DND-41 (cell line): ENCODE measurements at regions not wholly inside any gene's neighbourhood (a gene's known extent, or its start where the extent isn't known, plus 50 kb on each side); places are given as distances from the start of the nearest gene placed in this dataset.

Source experiments
- ATAC-seq: fragments of 200-7000 bp; cut with Tn5 transposase; 3 replicates; pipeline ENCODE4 v1.9.1; 2021; ENCODE audit warnings: low read depth; ENCODE audit not compliant: insufficient read depth
- DNase-seq: peaks from one replicate; pipeline ENCODE4 v3.0.0-alpha.2; 2020
- H2AFZ ChIP-seq: 2 replicates; pipeline ENCODE4 v1.6.0; 2012; ENCODE audit warnings: low read depth, low read length
- H3K27ac ChIP-seq: 2 replicates; pipeline ENCODE4 v1.5.1; 2012; ENCODE audit warnings: low read length, inconsistent platforms
- H3K27me3 ChIP-seq: fragments of 200-600 bp; sonication (generic); 2 replicates; pipeline ENCODE4 v1.6.0; 2012; ENCODE audit warnings: low read length, mild to moderate bottlenecking, inconsistent platforms; ENCODE audit not compliant: insufficient read depth, poor library complexity
- H3K36me3 ChIP-seq: 2 replicates; pipeline ENCODE4 v1.5.1; 2012; ENCODE audit warnings: low read length, inconsistent platforms; ENCODE audit not compliant: insufficient read depth
- H3K4me1 ChIP-seq: 2 replicates; pipeline ENCODE4 v1.5.1; 2012; ENCODE audit warnings: mild to moderate bottlenecking, low read length; ENCODE audit not compliant: insufficient read depth
- H3K4me2 ChIP-seq: 2 replicates; pipeline ENCODE4 v1.6.0; 2012; ENCODE audit warnings: mild to moderate bottlenecking, moderate library complexity, low read length, inconsistent platforms; ENCODE audit not compliant: insufficient read depth
- H3K4me3 ChIP-seq, 2 experiments: fragments of 200-600 bp in 1 of 2; shearing (Covaris generic) in 1 of 2; 2 replicates each; pipeline ENCODE4 v1.5.1; 2012 to 2016; ENCODE audit warnings: inconsistent platforms in 2 of 2, low read length in 2 of 2, mild to moderate bottlenecking in 2 of 2, low read depth in 1 of 2, moderate library complexity in 1 of 2
- H3K79me2 ChIP-seq: 2 replicates; pipeline ENCODE4 v1.6.0; 2012; ENCODE audit warnings: low read length, inconsistent platforms; ENCODE audit not compliant: insufficient read depth
- H3K9ac ChIP-seq: 2 replicates; pipeline ENCODE4 v1.6.0; 2012; ENCODE audit warnings: low read depth, mild to moderate bottlenecking, inconsistent platforms, low read length, moderate library complexity
- H3K9me3 ChIP-seq: 2 replicates; pipeline ENCODE4 v1.5.1; 2012; ENCODE audit warnings: low read length, moderate library complexity, mild to moderate bottlenecking, inconsistent platforms; ENCODE audit not compliant: insufficient read depth, severe bottlenecking
- H4K20me1 ChIP-seq: 2 replicates; pipeline ENCODE4 v1.6.0; 2012; ENCODE audit warnings: low read length; ENCODE audit not compliant: insufficient read depth
- CTCF ChIP-seq: IDR thresholded peaks from 2 replicates; pipeline ENCODE4 v1.5.1; 2012; ENCODE audit warnings: borderline replicate concordance, low read length, moderate library complexity, mild to moderate bottlenecking; ENCODE audit not compliant: poor library complexity, severe bottlenecking; ENCODE audit errors: extremely low read depth
- EZH2 ChIP-seq: IDR thresholded peaks from 3 replicates; pipeline ENCODE4 v1.6.1; 2012; ENCODE audit warnings: borderline replicate concordance, low read depth, mild to moderate bottlenecking, moderate library complexity, low read length, inconsistent platforms; ENCODE audit not compliant: severe bottlenecking

GRCh38 chr4:188992706-188993105 lies 853.5 kb downstream of the TRIML1 start:
- TF ChIP-seq EZH2 (no peak), CTCF (no peak)
- H3K27me3 ChIP-seq = no peaks in the 10 kb centered on the region

GRCh38 chr4:188993871-188994270 lies 854.6 kb downstream of the TRIML1 start:
- Histone ChIP-seq H3K4me2 (no peak overlapping the region), H4K20me1 (no peaks in the 10 kb centered on the region), H3K36me3 (no peaks in the 10 kb centered on the region), H3K4me1 (no peaks in the 10 kb centered on the region), H2AFZ (no peak overlapping the region), H3K4me3 (no peak overlapping the region), H3K9ac (no peak overlapping the region), H3K27ac (no peak overlapping the region), H3K79me2 (no peaks in the 10 kb centered on the region), H3K9me3 (no peaks in the 10 kb centered on the region), H3K27me3 (no peaks in the 10 kb centered on the region)
- DNase-seq (no peak), ATAC-seq (no peak)
- no peak for TF ChIP-seq CTCF
- TF ChIP-seq EZH2 = no peak

More at GRCh38 chr4:188992706-188993105, 853.5 kb downstream of the TRIML1 start:
- Histone ChIP-seq H3K4me3 (no peak overlapping the region), H3K27ac (no peak overlapping the region), H3K79me2 (no peaks in the 10 kb centered on the region), H2AFZ (no peak overlapping the region), H3K4me2 (no peak overlapping the region), H3K9me3 (no peaks in the 10 kb centered on the region), H3K9ac (no peak overlapping the region), H4K20me1 (no peaks in the 10 kb centered on the region), H3K4me1 (no peaks in the 10 kb centered on the region), H3K36me3 (no peaks in the 10 kb centered on the region)
- ATAC-seq = no peak
- no peak for DNase-seq

GRCh38 chr4:189001283-189001970 lies 862.2 kb downstream of the TRIML1 start:
- Histone ChIP-seq H3K9ac (no peak overlapping the region), H3K9me3 (peaks cover 11% of the 10 kb centered on the region), H3K79me2 (no peaks in the 10 kb centered on the region), H3K36me3 (no peaks in the 10 kb centered on the region), H3K4me2 (no peak overlapping the region), H2AFZ (no peak overlapping the region), H3K4me1 (no peaks in the 10 kb centered on the region), H4K20me1 (no peaks in the 10 kb centered on the region), H3K4me3 (no peak overlapping the region), H3K27ac (no peak overlapping the region), H3K27me3 (no peaks in the 10 kb centered on the region)
- no peak for TF ChIP-seq EZH2
- no peak for TF ChIP-seq CTCF
- ATAC-seq (no peak), DNase-seq (no peak)

GRCh38 chr4:189001971-189002450 lies 862.8 kb downstream of the TRIML1 start:
- DNase-seq (no peak), ATAC-seq (no peak)
- no peak overlapping the region for H2AFZ ChIP-seq
- TF ChIP-seq CTCF = no peak
- no peak for TF ChIP-seq EZH2
- H3K27me3 ChIP-seq = no peaks in the 10 kb centered on the region
- H3K4me3 ChIP-seq = no peak overlapping the region
- peaks cover 11% of the 10 kb centered on the region for H3K9me3 ChIP-seq
- H3K4me2 ChIP-seq = no peak overlapping the region
- no peaks in the 10 kb centered on the region for H3K79me2 ChIP-seq
- H3K36me3 ChIP-seq = no peaks in the 10 kb centered on the region
- H3K9ac ChIP-seq = no peak overlapping the region
- H3K4me1 ChIP-seq = no peaks in the 10 kb centered on the region
- H3K27ac ChIP-seq = no peak overlapping the region
- H4K20me1 ChIP-seq = no peaks in the 10 kb centered on the region
